ENCODE measurements at regions not wholly inside any gene's neighbourhood (a gene's known extent, or its start where the extent isn't known, plus 50 kb on each side); places are given as distances from the start of the nearest gene placed in this dataset.

DNA sequence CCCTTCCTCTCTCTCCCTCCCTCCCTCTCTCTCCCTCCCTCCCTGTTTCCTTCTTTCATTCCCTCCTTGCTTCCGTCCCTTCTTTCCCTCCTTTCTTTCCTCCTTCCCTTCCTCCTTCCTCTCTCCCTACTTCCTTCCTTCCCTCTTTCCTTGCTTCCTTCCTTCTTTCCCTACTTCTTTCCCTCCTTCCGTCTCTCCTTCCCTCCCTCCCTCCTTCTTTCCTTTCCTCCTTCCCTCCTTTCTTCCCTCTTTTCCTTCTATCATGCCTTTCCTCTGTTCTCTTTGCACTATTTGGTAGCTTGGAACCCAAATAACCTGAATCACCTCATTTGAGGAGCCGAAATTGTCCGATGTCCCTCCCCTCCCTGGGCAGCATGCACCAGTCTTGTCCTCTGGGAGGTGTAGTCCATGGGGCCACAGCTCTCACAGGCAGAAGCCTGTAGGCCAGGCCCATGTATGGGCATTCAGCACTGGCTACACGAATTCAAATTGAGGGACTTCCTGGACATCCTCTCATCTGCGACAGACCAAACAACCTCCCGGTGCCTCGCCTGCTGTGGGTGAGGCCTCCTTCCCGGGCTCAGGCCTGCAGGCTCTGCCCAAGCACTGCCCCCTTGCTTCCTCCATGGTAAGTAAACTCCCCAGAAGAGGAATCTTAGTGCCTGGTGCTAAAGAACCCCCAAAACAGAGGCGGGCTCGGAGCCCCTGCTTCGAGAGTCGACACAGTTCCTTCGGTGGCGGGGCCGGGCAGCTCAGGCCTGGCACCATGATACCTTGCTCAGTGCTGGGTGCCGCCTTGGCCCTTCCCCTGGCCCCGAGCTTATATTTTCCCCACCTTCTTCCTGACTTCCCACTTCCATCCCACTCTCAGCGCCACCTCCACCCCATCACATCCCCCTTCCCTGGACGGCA, 454.1 kb upstream of the CADM1 start:
- no peak for DNase-seq
- no peak for TF ChIP-seq CTCF (IDR thresholded peaks at IDR 0.05; ENCODE audit: partially characterized antibody, unreplicated experiment)
- peak overlapping the region; percentile 75 for H3K4me3 Mint-ChIP-seq (ENCODE audit: unreplicated experiment)
- peak overlapping the region; percentile 99 for H3K27ac Mint-ChIP-seq (ENCODE audit: unreplicated experiment)
- peaks cover 50% of the 10 kb centered on the region for H3K4me1 Mint-ChIP-seq (ENCODE audit: low read depth, unreplicated experiment)
- no peaks in the 10 kb centered on the region for H3K36me3 Mint-ChIP-seq (ENCODE audit: unreplicated experiment)
- H3K9me3 Mint-ChIP-seq (ENCODE audit: unreplicated experiment), result peaks cover 6% of the 10 kb centered on the region
- H3K27me3 Mint-ChIP-seq (ENCODE audit: unreplicated experiment), result peaks cover 10% of the 10 kb centered on the region

- Mint-ChIP-seq H3K4me1 (ENCODE audit: low read depth, unreplicated experiment) (peaks cover 31% of the 10 kb centered on the region), H3K9me3 (ENCODE audit: unreplicated experiment) (peaks cover 7% of the 10 kb centered on the region), H3K4me3 (ENCODE audit: unreplicated experiment) (no peak overlapping the region), H3K27ac (ENCODE audit: unreplicated experiment) (no peak overlapping the region), H3K36me3 (ENCODE audit: unreplicated experiment) (peaks cover 10% of the 10 kb centered on the region), H3K27me3 (ENCODE audit: unreplicated experiment) (peaks cover 8% of the 10 kb centered on the region)
- no peak for DNase-seq
- no peak for TF ChIP-seq CTCF (IDR thresholded peaks at IDR 0.05; ENCODE audit: partially characterized antibody, unreplicated experiment)
Observed at GRCh38 chr11:115955803-115956202, 451.6 kb upstream of the CADM1 start.

- no peak for TF ChIP-seq CTCF (IDR thresholded peaks at IDR 0.05; ENCODE audit: partially characterized antibody, unreplicated experiment)
- Mint-ChIP-seq H3K9me3 (ENCODE audit: unreplicated experiment) (peaks cover 6% of the 10 kb centered on the region), H3K4me3 (ENCODE audit: unreplicated experiment) (no peak overlapping the region), H3K27ac (ENCODE audit: unreplicated experiment) (no peak overlapping the region), H3K4me1 (ENCODE audit: low read depth, unreplicated experiment) (no peaks in the 10 kb centered on the region), H3K36me3 (ENCODE audit: unreplicated experiment) (peaks cover 23% of the 10 kb centered on the region), H3K27me3 (ENCODE audit: unreplicated experiment) (no peaks in the 10 kb centered on the region)
- DNase-seq, result no peak
Observed at GRCh38 chr11:115950660-115951059, 446.4 kb upstream of the CADM1 start.

GRCh38 chr11:115944596-115944995, 440.4 kb upstream of the CADM1 start:
- Mint-ChIP-seq H3K4me1 (ENCODE audit: low read depth, unreplicated experiment) (peaks cover 5% of the 10 kb centered on the region), H3K9me3 (ENCODE audit: unreplicated experiment) (peaks cover 9% of the 10 kb centered on the region), H3K27ac (ENCODE audit: unreplicated experiment) (no peak overlapping the region), H3K27me3 (ENCODE audit: unreplicated experiment) (peaks cover 4% of the 10 kb centered on the region), H3K4me3 (ENCODE audit: unreplicated experiment) (no peak overlapping the region), H3K36me3 (ENCODE audit: unreplicated experiment) (peaks cover 10% of the 10 kb centered on the region)
- TF ChIP-seq CTCF (IDR thresholded peaks at IDR 0.05; ENCODE audit: partially characterized antibody, unreplicated experiment), result no peak
- no peak for DNase-seq

DNA sequence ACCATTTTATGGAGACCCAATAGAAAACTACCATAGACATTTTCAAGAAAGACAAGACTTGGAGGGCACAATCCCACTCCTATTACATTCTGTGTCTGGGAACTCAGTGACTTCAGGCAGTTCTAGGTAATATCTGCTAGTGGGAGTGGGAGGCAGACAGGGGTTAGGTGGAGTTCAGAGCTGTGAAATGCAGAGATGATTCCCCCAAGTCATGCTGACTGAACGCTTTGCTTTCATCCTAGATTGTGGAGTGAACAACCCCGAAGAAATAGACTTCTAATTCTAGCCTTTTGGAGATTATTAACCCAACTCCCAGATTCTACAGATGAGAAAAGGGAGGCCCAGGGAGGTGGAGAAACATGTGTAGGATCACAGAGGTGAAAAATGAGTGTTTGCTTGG, 437.8 kb upstream of the CADM1 start:
- H3K27ac Mint-ChIP-seq (ENCODE audit: unreplicated experiment), result no peak overlapping the region
- no peaks in the 10 kb centered on the region for H3K36me3 Mint-ChIP-seq (ENCODE audit: unreplicated experiment)
- H3K27me3 Mint-ChIP-seq (ENCODE audit: unreplicated experiment), result peaks cover 8% of the 10 kb centered on the region
- H3K4me1 Mint-ChIP-seq (ENCODE audit: low read depth, unreplicated experiment), result peaks cover 28% of the 10 kb centered on the region
- DNase-seq, result no peak
- H3K9me3 Mint-ChIP-seq (ENCODE audit: unreplicated experiment), result peaks cover 15% of the 10 kb centered on the region
- no peak overlapping the region for H3K4me3 Mint-ChIP-seq (ENCODE audit: unreplicated experiment)
- TF ChIP-seq CTCF (IDR thresholded peaks at IDR 0.05; ENCODE audit: partially characterized antibody, unreplicated experiment), result no peak
